Skin epidermis (tissue), 12 donors: ENCODE measurements at regions not wholly inside any gene's neighbourhood (a gene's known extent, or its start where the extent isn't known, plus 50 kb on each side); places are given as distances from the start of the nearest gene placed in this dataset.
A peak's percentile ranks its signal among the peaks of the same experiment; 100 is the strongest.

Experiments
- H3K27ac ChIP-seq, 21 experiments: fragments of 200-600 bp; sonication (generic) in 11 of 21; one replicate each; pipeline ENCODE4 v1.5.0; 2020; ENCODE audit warnings: mild to moderate bottlenecking in 3 of 21, inconsistent platforms in 2 of 21, moderate library complexity in 2 of 21
- H3K4me3 ChIP-seq, 7 experiments: fragments of 200-600 bp; sonication (generic) in 2 of 7; one replicate each; pipeline ENCODE4 v1.5.0; 2020; ENCODE audit warnings: inconsistent platforms in 2 of 7, mild to moderate bottlenecking in 2 of 7, moderate library complexity in 1 of 7

- H3K4me3 ChIP-seq, result no peak overlapping the region
Observed at GRCh38 chr3:104855702-104856101, 511.0 kb upstream of the ALCAM start.

GRCh38 chr3:104856741-104857140, 510.0 kb upstream of the ALCAM start:
- no peak overlapping the region for H3K27ac ChIP-seq
- no peak overlapping the region for H3K4me3 ChIP-seq

More at GRCh38 chr3:104855702-104856101, 511.0 kb upstream of the ALCAM start:
- H3K27ac ChIP-seq, result no peak overlapping the region

GRCh38 chr3:104868291-104868690, 498.4 kb upstream of the ALCAM start:
- H3K27ac ChIP-seq, result no peak overlapping the region
- no peak overlapping the region for H3K4me3 ChIP-seq

GRCh38 chr3:104870276-104870675, 496.4 kb upstream of the ALCAM start:
- Histone ChIP-seq H3K4me3 (no peak overlapping the region), H3K27ac (no peak overlapping the region)

- no peak overlapping the region for H3K4me3 ChIP-seq
- no peak overlapping the region for H3K27ac ChIP-seq
Observed at GRCh38 chr3:104873331-104873730, 493.4 kb upstream of the ALCAM start.

GRCh38 chr3:104878395-104878794, 488.3 kb upstream of the ALCAM start:
- Histone ChIP-seq H3K27ac (no peak overlapping the region), H3K4me3 (no peak overlapping the region)

- no peak overlapping the region for H3K27ac ChIP-seq
- no peak overlapping the region for H3K4me3 ChIP-seq
Observed at GRCh38 chr3:104879919-104880318, 486.8 kb upstream of the ALCAM start.

- H3K27ac ChIP-seq, result no peak overlapping the region
- no peak overlapping the region for H3K4me3 ChIP-seq
Observed at GRCh38 chr3:104885214-104885814, 481.4 kb upstream of the ALCAM start.

- H3K27ac ChIP-seq, result no peak overlapping the region
- no peak overlapping the region for H3K4me3 ChIP-seq
Observed at GRCh38 chr3:104886220-104886995, 480.3 kb upstream of the ALCAM start.

GRCh38 chr3:104887069-104887468, 479.6 kb upstream of the ALCAM start:
- no peak overlapping the region for H3K27ac ChIP-seq
- no peak overlapping the region for H3K4me3 ChIP-seq

GRCh38 chr3:104887619-104888018, 479.1 kb upstream of the ALCAM start:
- Histone ChIP-seq H3K27ac (no peak overlapping the region), H3K4me3 (no peak overlapping the region)

GRCh38 chr3:104892044-104892443, 474.7 kb upstream of the ALCAM start:
- H3K4me3 ChIP-seq, result no peak overlapping the region
- H3K27ac ChIP-seq, result no peak overlapping the region

- Histone ChIP-seq H3K27ac (no peak overlapping the region), H3K4me3 (no peak overlapping the region)
Observed at GRCh38 chr3:104896624-104897023, 470.1 kb upstream of the ALCAM start.

- Histone ChIP-seq H3K4me3 (no peak overlapping the region), H3K27ac (no peak overlapping the region)
Observed at GRCh38 chr3:104901396-104901795, 465.3 kb upstream of the ALCAM start.

- no peak overlapping the region for H3K27ac ChIP-seq
- no peak overlapping the region for H3K4me3 ChIP-seq
Observed at GRCh38 chr3:104903064-104903463, 463.6 kb upstream of the ALCAM start.

- Histone ChIP-seq H3K4me3 (no peak overlapping the region), H3K27ac (no peak overlapping the region)
Observed at GRCh38 chr3:104906001-104906639, 460.6 kb upstream of the ALCAM start.

GRCh38 chr3:104907507-104907906, 459.2 kb upstream of the ALCAM start:
- no peak overlapping the region for H3K27ac ChIP-seq
- no peak overlapping the region for H3K4me3 ChIP-seq

GRCh38 chr3:104908761-104909160, 457.9 kb upstream of the ALCAM start:
- H3K27ac ChIP-seq, result no peak overlapping the region
- no peak overlapping the region for H3K4me3 ChIP-seq

GRCh38 chr3:104909198-104909597, 457.5 kb upstream of the ALCAM start:
- Histone ChIP-seq H3K27ac (no peak overlapping the region), H3K4me3 (no peak overlapping the region)

GRCh38 chr3:104909721-104910120, 457.0 kb upstream of the ALCAM start:
- H3K4me3 ChIP-seq, result no peak overlapping the region
- peak overlapping the region in 1 of 21 experiments; percentile 14 for H3K27ac ChIP-seq

GRCh38 chr3:104911376-104911775, 455.3 kb upstream of the ALCAM start:
- Histone ChIP-seq H3K27ac (no peak overlapping the region), H3K4me3 (no peak overlapping the region)
